SK-N-SH (cell line): ENCODE measurements at regions not wholly inside any gene's neighbourhood (a gene's known extent, or its start where the extent isn't known, plus 50 kb on each side); places are given as distances from the start of the nearest gene placed in this dataset.

ENCODE experiments used
- EP300 ChIP-seq, 2 experiments: IDR thresholded peaks; 2 replicates each; pipeline versions ENCODE4 v1.4.0 to v1.6.1; 2012; ENCODE audit warnings: borderline replicate concordance in 1 of 2, low read depth in 1 of 2, low read length in 1 of 2
- RXRA ChIP-seq: IDR thresholded peaks from 2 replicates; pipeline ENCODE4 v1.4.0; 2012; ENCODE audit warnings: low read depth, mild to moderate bottlenecking, borderline replicate concordance

DNA sequence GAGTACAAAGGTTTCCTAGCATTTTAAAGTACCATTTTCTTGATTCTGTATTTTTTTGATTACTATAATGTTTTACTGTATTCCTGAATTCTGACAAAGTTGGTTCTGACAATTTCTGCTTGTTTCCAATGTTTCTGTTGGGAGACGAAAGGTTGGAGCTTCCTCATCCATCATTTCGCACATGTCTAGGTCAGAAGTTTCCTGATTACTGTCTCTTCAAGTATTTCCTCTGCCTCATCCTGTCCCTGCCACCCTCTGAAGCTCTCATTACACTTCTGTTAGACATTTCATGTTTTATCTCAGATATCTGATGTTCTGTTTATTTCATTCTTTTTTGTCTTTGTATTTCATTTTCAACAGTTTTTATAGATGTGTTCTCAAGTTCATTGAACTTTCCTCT, 895.8 kb downstream of the TSN start:
- no peak for TF ChIP-seq EP300 (IDR thresholded peaks at IDR 0.05; ENCODE audit: borderline replicate concordance in 1 of 2, low read depth in 1 of 2, low read length in 1 of 2)
- no peak for TF ChIP-seq RXRA
